CD4-positive, alpha-beta T cell treated with Interleukin-1 beta for 1 hour (primary cell): ENCODE measurements at regions not wholly inside any gene's neighbourhood (a gene's known extent, or its start where the extent isn't known, plus 50 kb on each side); places are given as distances from the start of the nearest gene placed in this dataset.

ENCODE experiments used
- DNase-seq, 2 donors: peaks; one replicate each; pipeline ENCODE4 v3.0.0-alpha.2; 2020 to 2022

DNA sequence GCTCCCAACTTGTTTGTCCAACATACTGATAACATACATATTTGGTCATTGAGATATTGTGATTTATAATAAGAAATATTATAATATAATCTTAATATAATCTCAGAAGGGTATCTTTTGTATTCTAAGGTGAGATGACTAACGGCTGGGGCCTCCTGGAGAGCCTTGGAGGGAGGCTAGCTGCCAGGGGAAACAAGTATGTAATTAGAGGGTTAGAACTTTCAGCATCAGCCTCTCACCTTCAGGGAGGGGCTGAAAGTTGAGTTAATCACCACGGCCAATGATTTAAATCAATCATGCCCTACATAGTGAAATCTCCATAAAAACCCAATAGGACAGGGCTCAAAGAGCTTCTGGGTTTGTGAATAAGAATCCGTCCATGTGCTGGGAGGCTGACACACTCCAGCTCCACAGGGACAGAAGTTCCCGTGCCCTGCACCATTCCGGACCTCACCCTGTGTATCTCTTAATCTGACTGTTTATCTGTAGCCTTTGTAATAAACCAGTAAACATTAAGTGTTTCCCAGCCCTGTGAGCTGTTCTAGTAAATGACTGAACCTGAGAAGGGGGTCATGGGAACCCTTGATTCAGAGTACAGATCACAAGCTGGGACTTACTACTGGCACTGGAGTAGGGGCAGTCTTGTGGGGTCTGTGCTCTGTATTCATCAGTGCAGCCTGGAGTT lies 86.3 kb upstream of the STEAP1B start:
- no peak for DNase-seq

DNA sequence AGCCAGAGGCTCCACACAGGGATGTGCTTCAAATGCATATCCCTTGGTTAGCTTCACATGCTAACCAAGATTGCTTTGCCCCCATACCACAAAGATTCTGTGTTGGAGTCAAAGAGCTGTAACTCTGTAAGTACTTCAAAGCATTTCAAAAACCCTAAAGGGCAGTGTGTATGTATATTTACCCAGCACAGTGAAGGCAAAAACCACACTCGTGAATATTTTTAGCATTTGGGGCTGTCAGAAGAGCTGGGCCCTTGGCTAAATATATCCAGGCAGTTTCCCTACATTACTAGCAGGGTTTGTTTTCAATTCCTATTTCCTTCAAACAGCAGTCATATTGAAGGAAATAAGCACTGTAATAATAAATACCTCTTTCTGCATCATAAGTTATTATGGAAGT lies 84.2 kb upstream of the STEAP1B start:
- no peak for DNase-seq

DNA sequence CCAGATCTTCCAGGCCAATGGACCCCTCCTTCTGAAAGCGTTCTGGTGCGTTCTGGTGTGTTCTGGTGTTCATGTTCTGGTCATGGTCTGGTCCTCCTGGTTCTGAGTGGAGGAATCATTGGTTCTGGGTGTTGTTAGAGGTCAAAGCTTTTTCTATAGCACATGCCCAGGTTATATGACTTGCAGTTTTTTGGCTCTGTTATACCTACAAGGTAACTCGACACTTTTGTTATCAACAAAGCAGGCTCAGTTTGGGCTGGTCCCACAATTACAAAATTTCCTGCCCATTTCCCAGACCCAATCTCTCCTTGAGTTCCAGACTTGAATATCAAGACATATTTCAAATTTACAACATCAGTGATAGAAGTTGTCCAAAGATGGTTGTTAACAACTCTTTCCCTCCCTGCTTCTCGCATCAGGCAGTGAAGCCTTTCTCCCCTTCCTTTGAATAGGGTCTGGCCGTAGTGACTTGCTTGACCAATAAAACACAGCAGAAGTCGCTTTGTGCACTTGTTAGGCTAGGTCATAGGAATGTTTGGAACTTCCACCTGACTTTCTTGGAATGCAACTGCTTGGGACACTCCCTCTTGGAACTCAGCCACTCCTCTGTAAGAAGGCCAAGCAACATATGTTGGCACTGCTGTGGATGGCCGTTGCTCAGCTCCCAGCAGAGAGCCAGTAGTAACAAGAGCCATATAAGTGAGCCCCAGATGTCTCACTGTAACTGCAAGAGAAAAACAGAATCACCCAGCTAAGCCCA lies 83.1 kb upstream of the STEAP1B start:
- DNase-seq, result no peak

DNA sequence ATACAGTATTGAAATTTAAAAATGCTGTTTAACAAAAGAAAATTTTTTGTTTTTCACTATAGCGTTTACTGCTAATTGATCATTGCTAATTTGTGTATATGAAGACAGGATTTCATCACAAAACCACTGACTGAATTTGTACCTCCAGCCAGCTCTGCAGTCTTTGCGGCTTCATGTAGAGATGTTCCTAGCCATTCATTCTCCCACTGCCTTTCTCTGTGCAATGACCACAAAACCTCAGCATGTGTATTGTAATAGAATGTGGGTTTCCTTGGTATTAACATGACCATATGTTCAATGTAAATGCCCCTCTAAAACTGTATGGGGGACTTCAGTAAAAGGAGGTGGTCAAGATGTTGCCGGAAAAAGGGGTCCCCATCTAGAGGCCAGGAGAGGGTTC lies 81.1 kb upstream of the STEAP1B start:
- DNase-seq, result no peak

GRCh38 chr7:22579961-22580360 lies 80.0 kb upstream of the STEAP1B start:
- DNase-seq, result no peak

DNA sequence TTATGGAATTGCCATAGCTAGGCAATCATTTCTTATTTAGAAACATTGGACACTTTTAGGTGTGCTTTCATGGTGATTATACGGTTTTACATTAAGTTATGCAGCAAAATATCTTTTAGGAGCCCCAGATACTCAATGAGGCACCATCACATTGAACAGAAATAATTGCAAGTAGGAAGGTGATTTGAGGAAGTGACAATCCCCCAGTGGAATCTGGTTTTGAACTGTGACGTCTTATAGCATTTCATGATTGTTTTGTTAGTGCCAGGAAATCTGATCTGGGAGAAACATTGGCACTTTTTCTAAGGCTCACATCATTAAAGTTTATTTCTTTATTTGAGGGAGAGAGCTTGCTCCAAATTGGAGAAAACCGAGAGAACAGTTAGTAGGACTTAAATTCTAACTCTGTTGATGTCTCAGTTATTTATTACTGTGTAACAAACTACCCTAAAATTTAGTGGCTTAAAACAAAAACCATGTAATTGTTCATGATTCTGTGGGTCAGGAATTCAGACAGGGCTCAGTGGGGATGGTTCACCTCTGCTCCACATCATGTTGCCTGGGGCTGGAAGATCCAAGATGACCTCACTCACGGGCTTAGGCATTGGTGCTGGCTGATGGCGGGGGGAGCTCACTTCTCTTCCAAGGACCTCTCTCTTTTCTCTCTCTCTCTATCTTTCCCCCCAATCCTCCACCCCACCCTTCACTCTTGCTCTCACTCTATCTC lies 78.2 kb upstream of the STEAP1B start:
- no peak for DNase-seq

DNA sequence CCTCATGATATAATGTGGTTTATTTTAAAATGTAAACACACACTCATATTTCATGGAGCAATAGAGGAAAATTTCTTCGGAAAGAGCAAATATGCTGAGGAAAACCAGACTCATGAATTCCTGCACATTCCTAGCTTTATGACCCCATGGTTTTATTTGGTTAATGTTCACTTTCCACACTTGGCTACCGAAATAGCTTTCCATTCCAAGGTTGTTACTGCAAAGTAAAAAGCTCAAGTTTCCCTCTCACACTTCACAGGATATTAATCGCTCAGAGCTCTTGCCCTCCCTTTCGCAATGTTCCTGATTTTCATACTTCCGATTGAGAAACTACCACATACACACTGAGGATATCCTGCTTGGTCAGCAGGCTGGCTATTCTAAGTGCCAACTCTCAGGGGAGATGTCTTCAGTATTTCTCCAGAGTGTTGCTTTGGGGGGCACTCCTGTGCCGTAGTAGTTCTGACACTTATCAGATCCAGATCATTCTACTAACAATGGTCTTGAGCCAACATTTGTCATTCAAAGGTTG lies 77.5 kb upstream of the STEAP1B start:
- peak in 1 of 2 donors; percentile 19 for DNase-seq

- DNase-seq, result no peak
Observed at GRCh38 chr7:22576612-22577469, 76.9 kb upstream of the STEAP1B start.

DNA sequence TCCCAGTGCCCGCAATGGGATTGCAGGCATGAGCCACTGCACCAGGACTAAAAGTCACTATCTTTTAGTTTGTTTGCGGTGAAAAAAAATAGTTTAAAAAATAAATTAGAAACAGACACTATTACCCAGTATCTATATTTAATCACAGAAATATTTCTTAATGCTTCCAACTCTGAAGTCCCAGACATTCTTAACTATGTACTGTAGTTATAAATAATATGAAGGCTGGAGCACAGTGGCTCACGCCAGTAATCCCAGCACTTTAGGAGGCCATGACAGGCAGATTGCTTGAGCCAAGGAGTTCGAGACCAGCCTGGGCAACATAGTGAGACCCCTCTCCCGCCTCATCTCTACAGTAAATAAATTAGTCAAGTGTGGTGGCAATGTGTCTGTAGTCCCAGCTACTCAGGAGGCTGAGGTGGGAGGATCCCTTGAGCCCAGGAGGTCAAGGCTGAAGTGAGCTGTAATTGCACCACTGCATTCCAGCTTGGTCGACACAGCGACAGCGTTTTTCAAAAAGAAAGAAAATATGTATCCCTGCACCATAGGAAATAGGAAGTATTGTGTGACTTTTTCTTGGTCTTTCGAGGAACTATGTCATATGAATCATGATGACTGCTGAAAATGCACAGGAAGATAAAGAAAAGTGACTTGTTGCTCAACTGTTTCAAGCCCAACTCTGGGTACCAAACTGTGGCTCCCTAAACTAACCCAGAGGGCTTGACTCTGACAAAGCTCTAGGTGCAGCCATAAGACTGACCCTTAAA lies 74.9 kb upstream of the STEAP1B start:
- DNase-seq, result no peak

GRCh38 chr7:22572937-22573336 lies 72.9 kb upstream of the STEAP1B start:
- no peak for DNase-seq

- DNase-seq, result no peak
Observed at GRCh38 chr7:22572292-22572691, 72.3 kb upstream of the STEAP1B start.

DNA sequence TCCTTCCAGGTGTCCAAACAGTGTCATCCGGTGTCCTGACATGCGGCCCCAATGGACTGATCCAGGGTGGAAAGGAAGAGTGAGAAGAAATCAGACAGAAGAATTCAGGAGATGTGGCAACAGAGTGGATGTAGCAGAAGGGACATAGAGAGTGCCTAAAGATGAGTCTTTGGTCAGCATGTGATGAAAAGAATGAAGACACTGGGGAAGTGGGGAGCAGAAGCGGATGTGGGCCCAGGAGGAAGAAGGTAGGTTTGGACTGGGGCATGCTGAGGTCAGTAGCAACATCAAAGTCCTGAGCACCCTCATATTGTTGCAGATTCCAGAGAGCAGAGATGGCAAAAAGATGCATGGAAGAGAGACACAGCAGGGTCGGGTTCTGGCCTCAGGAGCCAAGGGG lies 71.8 kb upstream of the STEAP1B start:
- DNase-seq, result no peak

GRCh38 chr7:22569586-22570321 lies 69.8 kb upstream of the STEAP1B start:
- peak; percentile 6 to 58 for DNase-seq

GRCh38 chr7:22566592-22566991 lies 66.6 kb upstream of the STEAP1B start:
- no peak for DNase-seq

DNA sequence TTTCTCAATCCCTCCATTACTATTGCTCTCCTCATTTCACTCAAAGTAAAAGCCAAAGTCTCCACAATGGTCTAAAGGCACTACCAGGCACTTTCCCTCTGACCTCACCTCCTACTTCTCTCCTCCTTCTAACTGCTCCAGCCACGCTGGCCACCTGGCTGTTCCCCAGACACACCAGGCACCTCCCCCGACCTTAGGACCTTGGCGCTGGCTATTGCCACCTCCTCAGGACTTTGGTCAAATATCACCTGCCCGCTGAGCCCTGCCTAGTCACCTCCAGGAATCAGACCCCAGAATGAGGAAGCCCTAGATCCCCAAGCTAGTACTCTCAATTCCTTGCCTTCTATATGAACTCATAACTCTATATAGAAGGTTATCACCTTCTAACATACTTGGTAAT lies 66.2 kb upstream of the STEAP1B start:
- no peak for DNase-seq

- DNase-seq, result peak in 1 of 2 donors; percentile 25
Observed at GRCh38 chr7:22565315-22565811, 65.4 kb upstream of the STEAP1B start.

DNA sequence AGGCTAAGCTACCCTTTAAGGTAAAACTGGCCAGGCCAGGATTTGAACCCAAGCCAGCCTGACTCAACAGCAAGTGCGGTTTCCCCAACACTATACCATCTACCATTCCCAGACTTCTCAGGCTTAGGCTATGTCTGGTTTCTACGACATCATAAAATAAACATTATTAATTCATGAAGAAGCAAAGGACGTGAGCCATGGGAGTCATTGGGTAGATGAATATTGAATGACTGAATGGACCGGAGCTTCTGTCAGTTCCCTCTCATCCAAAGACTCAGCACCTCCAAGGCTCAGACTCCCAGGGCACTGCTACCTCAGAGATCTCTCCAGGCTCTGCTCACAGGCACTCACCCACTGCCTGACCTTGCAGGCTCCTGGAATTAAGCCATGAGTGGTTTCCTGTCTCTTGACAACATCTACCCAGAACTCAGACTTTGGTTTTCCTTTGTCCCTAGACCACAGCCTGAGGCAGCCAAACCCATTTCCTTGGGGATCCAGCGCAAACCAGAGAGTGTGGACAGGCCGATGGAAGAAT lies 64.6 kb upstream of the STEAP1B start:
- DNase-seq, result no peak

GRCh38 chr7:22563621-22564241 lies 63.7 kb upstream of the STEAP1B start:
- no peak for DNase-seq

GRCh38 chr7:22563032-22563501 lies 63.1 kb upstream of the STEAP1B start:
- DNase-seq, result no peak
